HepG2 (cell line): ENCODE measurements at regions not wholly inside any gene's neighbourhood (a gene's known extent, or its start where the extent isn't known, plus 50 kb on each side); places are given as distances from the start of the nearest gene placed in this dataset.

Experiments used
- CEBPB ChIP-seq: IDR thresholded peaks from 2 replicates; pipeline ENCODE4 v1.6.1; 2011; ENCODE audit warnings: low read depth, low read length, improper control_type of control experiment, borderline replicate concordance
- HNRNPK ChIP-seq: fragments of 200-400 bp; formaldehyde crosslinking; IDR thresholded peaks from 2 replicates; pipeline ENCODE4 v1.6.1; 2018; ENCODE audit warnings: low read length, low read depth, moderate library complexity, mild to moderate bottlenecking; ENCODE audit not compliant: poor library complexity, severe bottlenecking
- RARA ChIP-seq: IDR thresholded peaks from 2 replicates; pipeline ENCODE4 v1.6.1; 2016; ENCODE audit warnings: missing genetic modification reagents, missing compliant biosample characterization
- ZBTB7A ChIP-seq: sonication (generic); formaldehyde crosslinking; IDR thresholded peaks from 2 replicates; pipeline ENCODE4 v1.8.0; 2022; ENCODE audit warnings: mild to moderate bottlenecking, missing genetic modification reagents
- ZNF160 ChIP-seq: sonication (generic); formaldehyde crosslinking; IDR thresholded peaks from 2 replicates; pipeline ENCODE4 v1.8.0; 2022; ENCODE audit warnings: mild to moderate bottlenecking, inconsistent platforms, missing genetic modification reagents
- ZNF333 ChIP-seq: sonication (generic); formaldehyde crosslinking; IDR thresholded peaks from 2 replicates; pipeline ENCODE4 v1.4.0; 2020; ENCODE audit warnings: mild to moderate bottlenecking, missing genetic modification reagents, borderline replicate concordance
- ZZZ3 ChIP-seq: sonication (generic); formaldehyde crosslinking; IDR thresholded peaks from 2 replicates; pipeline ENCODE4 v1.4.0; 2020; ENCODE audit warnings: missing genetic modification reagents, mild to moderate bottlenecking, borderline replicate concordance
- TF ChIP-seq, protein P1 (sequence below): sonication (generic); formaldehyde crosslinking; conservative IDR thresholded peaks from 2 replicates; pipeline ENCODE4 v1.4.0; 2020; ENCODE audit warnings: missing genetic modification reagents

DNA sequence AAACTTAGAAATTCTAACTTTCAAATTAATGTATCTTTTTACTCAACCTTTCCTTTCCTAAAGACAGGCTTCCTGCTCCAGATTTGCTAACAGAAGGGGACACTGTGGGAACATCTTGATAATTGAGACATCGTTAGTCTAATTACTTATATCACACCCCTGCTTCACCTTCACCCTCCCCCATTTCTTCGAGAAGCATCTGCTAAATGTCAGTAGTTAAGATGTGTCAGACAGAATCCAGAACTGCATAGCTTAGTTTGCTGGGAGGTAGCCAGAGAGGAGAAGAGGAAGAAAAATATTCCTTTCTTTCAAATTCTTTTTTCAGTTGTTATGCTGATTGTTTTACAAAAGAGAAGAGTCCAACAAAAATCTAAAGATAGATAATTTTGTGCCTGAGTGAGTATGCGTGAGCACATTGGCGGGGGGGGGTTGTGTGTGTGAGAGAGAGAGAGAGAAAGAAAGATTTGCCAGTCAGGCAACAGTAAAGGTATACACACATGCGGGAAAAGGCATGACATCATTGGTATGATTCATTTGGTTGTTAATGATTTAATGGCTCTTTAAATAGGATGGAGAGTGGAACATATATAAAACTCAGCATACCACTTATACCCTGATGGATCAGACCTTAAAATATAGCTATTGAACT, 192.4 kb downstream of the PTN start:
- TF ChIP-seq ZNF333 (no peak), HNRNPK (no peak), ZNF160 (CRISPR knock-in tag) (no peak), CEBPB (no peak), RARA (CRISPR knock-in tag) (no peak), ZBTB7A (CRISPR knock-in tag) (no peak), ZZZ3 (CRISPR knock-in tag) (no peak)
- TF ChIP-seq, protein P1, sequence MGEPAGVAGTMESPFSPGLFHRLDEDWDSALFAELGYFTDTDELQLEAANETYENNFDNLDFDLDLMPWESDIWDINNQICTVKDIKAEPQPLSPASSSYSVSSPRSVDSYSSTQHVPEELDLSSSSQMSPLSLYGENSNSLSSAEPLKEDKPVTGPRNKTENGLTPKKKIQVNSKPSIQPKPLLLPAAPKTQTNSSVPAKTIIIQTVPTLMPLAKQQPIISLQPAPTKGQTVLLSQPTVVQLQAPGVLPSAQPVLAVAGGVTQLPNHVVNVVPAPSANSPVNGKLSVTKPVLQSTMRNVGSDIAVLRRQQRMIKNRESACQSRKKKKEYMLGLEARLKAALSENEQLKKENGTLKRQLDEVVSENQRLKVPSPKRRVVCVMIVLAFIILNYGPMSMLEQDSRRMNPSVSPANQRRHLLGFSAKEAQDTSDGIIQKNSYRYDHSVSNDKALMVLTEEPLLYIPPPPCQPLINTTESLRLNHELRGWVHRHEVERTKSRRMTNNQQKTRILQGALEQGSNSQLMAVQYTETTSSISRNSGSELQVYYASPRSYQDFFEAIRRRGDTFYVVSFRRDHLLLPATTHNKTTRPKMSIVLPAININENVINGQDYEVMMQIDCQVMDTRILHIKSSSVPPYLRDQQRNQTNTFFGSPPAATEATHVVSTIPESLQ, result no peak
